Thyroid gland (tissue), 4 donors: ENCODE measurements at regions not wholly inside any gene's neighbourhood (a gene's known extent, or its start where the extent isn't known, plus 50 kb on each side); places are given as distances from the start of the nearest gene placed in this dataset.

Source experiments
- DNase-seq, 2 donors: peaks; one replicate each; pipeline ENCODE4 v3.0.0-alpha.2; 2019
- H3K27ac ChIP-seq, 3 donors: fragments of 200-600 bp; sonication (generic); 1 replicate in 2 of 3; 2 replicates in 1 of 3; pipeline ENCODE4 v1.5.1; 2016 to 2019; ENCODE audit warnings: mild to moderate bottlenecking in 1 of 3, moderate library complexity in 1 of 3
- H3K27me3 ChIP-seq: fragments of 200-600 bp; sonication (generic); one replicate; pipeline ENCODE4 v1.5.1; 2019
- H3K36me3 ChIP-seq, 2 donors: fragments of 200-600 bp; sonication (generic); one replicate each; pipeline ENCODE4 v1.5.1; 2016 to 2019
- H3K4me1 ChIP-seq, 2 donors: fragments of 200-600 bp; sonication (generic); one replicate each; pipeline ENCODE4 v1.5.1; 2017 to 2019
- H3K4me3 ChIP-seq, 3 donors: fragments of 200-600 bp; sonication (generic); replicated peaks in 1 of 3; 1 replicate in 2 of 3; 2 replicates in 1 of 3; pipeline ENCODE4 v1.5.1; 2016; ENCODE audit warnings: mild to moderate bottlenecking in 1 of 3
- H3K9me3 ChIP-seq: fragments of 200-600 bp; sonication (generic); one replicate; pipeline ENCODE4 v1.5.1; 2017
- CTCF ChIP-seq, 6 experiments: fragments of 200-600 bp in 3 of 6; fragments of 450-650 bp in 3 of 6; sonication (generic) in 3 of 6; IDR thresholded peaks; one replicate each; pipeline ENCODE4 v1.5.1; 2016 to 2019; ENCODE audit warnings: antibody characterized with exemption in 6 of 6, mild to moderate bottlenecking in 2 of 6, inconsistent platforms in 1 of 6, moderate library complexity in 1 of 6
- POLR2A ChIP-seq, 2 donors: fragments of 450-650 bp; IDR thresholded peaks; one replicate each; pipeline ENCODE4 v1.6.1; 2017; ENCODE audit warnings: antibody characterized with exemption in 2 of 2, mild to moderate bottlenecking in 2 of 2, moderate library complexity in 1 of 2
- WGBS, 2 donors: methylation state at CpG; one replicate each; pipeline ENCODE4 v1.1.5; 2017; 5-methylcytosine and 5-hydroxymethylcytosine counted together
- intact Hi-C: fragments of 100-400 bp; cut with DNase I; formaldehyde crosslinking; loops from one replicate; pipeline ENCODE4 v1.15.1; 2023

- no peak overlapping the region for H3K4me3 ChIP-seq
- H3K27ac ChIP-seq, result no peak overlapping the region
- H3K4me1 ChIP-seq, result no peaks in the 10 kb centered on the region
- intact Hi-C loops, result no loop called here
- DNase-seq, result no peak
- no peaks in the 10 kb centered on the region for H3K27me3 ChIP-seq
- TF ChIP-seq CTCF (IDR thresholded peaks at IDR 0.05) (no peak), POLR2A (IDR thresholded peaks at IDR 0.05) (no peak)
- no peaks in the 10 kb centered on the region for H3K36me3 ChIP-seq
- WGBS, 2 donors, result 90 to 92% methylated on average over 4 of the region's 4 CpGs
- H3K9me3 ChIP-seq, result no peaks in the 10 kb centered on the region
Observed at GRCh38 chr1:198075296-198075695, 81.5 kb upstream of the NEK7 start.

- Histone ChIP-seq H3K4me1 (no peaks in the 10 kb centered on the region), H3K36me3 (no peaks in the 10 kb centered on the region), H3K27me3 (no peaks in the 10 kb centered on the region), H3K4me3 (no peak overlapping the region), H3K27ac (no peak overlapping the region), H3K9me3 (no peaks in the 10 kb centered on the region)
- DNase-seq, result no peak
- WGBS, 2 donors, result 50 to 64% methylated on average over 1 of the region's 1 CpG
- intact Hi-C loops, result no loop called here
- no peak for TF ChIP-seq POLR2A (IDR thresholded peaks at IDR 0.05)
- TF ChIP-seq CTCF (IDR thresholded peaks at IDR 0.05), result no peak
Observed at GRCh38 chr1:198079432-198079951, 77.3 kb upstream of the NEK7 start.

- H3K4me3 ChIP-seq, result no peak overlapping the region
- no peak for DNase-seq
- H3K4me1 ChIP-seq, result no peaks in the 10 kb centered on the region
- no peak overlapping the region for H3K27ac ChIP-seq
- no peaks in the 10 kb centered on the region for H3K27me3 ChIP-seq
- no peaks in the 10 kb centered on the region for H3K36me3 ChIP-seq
- intact Hi-C loops, result no loop called here
- no peak for TF ChIP-seq CTCF (IDR thresholded peaks at IDR 0.05)
- no peak for TF ChIP-seq POLR2A (IDR thresholded peaks at IDR 0.05)
- no peaks in the 10 kb centered on the region for H3K9me3 ChIP-seq
- 79 to 83% methylated on average over 3 of the region's 3 CpGs for WGBS, 2 donors
Observed at GRCh38 chr1:198082576-198082975, 74.2 kb upstream of the NEK7 start.

- Histone ChIP-seq H3K36me3 (no peaks in the 10 kb centered on the region), H3K4me1 (no peaks in the 10 kb centered on the region), H3K27ac (no peak overlapping the region), H3K4me3 (no peak overlapping the region), H3K27me3 (no peaks in the 10 kb centered on the region), H3K9me3 (no peaks in the 10 kb centered on the region)
- TF ChIP-seq CTCF (IDR thresholded peaks at IDR 0.05) (no peak), POLR2A (IDR thresholded peaks at IDR 0.05) (no peak)
- intact Hi-C loops, result no loop called here
- no peak for DNase-seq
- WGBS, 2 donors, result 93% methylated on average over 2 of the region's 2 CpGs
Observed at GRCh38 chr1:198083549-198083948, 73.2 kb upstream of the NEK7 start.

GRCh38 chr1:198084241-198084908 lies 72.4 kb upstream of the NEK7 start:
- no peaks in the 10 kb centered on the region for H3K9me3 ChIP-seq
- no peak overlapping the region for H3K4me3 ChIP-seq
- no peaks in the 10 kb centered on the region for H3K27me3 ChIP-seq
- intact Hi-C loops, result no loop called here
- TF ChIP-seq POLR2A (IDR thresholded peaks at IDR 0.05), result no peak
- no peak for TF ChIP-seq CTCF (IDR thresholded peaks at IDR 0.05)
- H3K36me3 ChIP-seq, result no peaks in the 10 kb centered on the region
- 89 to 100% methylated on average over 5 of the region's 5 CpGs for WGBS, 2 donors
- H3K27ac ChIP-seq, result no peak overlapping the region
- no peak for DNase-seq
- H3K4me1 ChIP-seq, result peaks cover 0 to 5% of the 10 kb centered on the region in 2 donors
